GM23338 (cell line): ENCODE measurements at regions not wholly inside any gene's neighbourhood (a gene's known extent, or its start where the extent isn't known, plus 50 kb on each side); places are given as distances from the start of the nearest gene placed in this dataset.

Experiments
- CREB1 ChIP-seq: fragments of 250-450 bp; sonication (Bioruptor Pico); IDR thresholded peaks from 2 replicates; pipeline ENCODE4 v1.5.0; 2020; ENCODE audit warnings: low read depth, mild to moderate bottlenecking, moderate library complexity
- POLR2AphosphoS5 ChIP-seq: IDR thresholded peaks from 2 replicates; pipeline ENCODE4 v1.6.1; 2016; ENCODE audit warnings: antibody characterized with exemption, low read depth
- TF ChIP-seq, protein P1 (sequence below), 2 experiments: fragments of 200-600 bp in 1 of 2; sonication (generic) in 1 of 2; conservative IDR thresholded peaks; 2 replicates each; pipeline versions ENCODE4 v1.5.1 to v1.6.1; 2016 to 2017; ENCODE audit warnings: antibody characterized with exemption in 2 of 2, low read depth in 2 of 2, mild to moderate bottlenecking in 2 of 2, moderate library complexity in 1 of 2

DNA sequence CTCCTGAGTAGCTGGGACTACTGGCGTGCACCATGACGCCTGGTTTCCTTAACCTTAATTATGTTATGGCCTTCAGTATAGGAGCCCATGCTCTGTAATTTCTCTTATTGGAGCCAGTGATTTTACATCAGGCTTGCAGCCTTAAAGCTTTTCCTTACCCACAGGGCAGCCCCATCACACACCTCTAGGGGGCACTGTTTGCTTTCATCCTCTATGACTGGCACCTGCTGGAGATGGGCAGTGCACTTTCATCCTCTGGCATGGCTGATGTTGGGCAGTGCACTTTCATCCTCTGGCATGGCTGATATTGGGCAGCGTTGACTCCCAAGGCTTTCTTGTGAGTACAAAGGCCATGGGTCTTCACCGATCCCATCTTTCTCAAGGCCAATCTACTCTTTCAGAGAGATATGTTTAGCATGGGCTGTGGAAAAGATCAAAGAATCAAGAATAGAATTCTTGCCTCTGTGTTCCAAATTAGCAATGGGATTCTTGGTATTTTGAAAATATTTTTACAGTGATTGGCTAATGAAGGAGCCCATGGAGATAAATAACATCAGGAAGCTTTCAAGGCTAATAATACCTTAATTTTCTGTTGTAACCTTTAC, 80.7 kb upstream of the MEX3C start:
- TF ChIP-seq POLR2AphosphoS5 (no peak), CREB1 (CRISPR knock-in tag) (no peak)
- TF ChIP-seq, protein P1, sequence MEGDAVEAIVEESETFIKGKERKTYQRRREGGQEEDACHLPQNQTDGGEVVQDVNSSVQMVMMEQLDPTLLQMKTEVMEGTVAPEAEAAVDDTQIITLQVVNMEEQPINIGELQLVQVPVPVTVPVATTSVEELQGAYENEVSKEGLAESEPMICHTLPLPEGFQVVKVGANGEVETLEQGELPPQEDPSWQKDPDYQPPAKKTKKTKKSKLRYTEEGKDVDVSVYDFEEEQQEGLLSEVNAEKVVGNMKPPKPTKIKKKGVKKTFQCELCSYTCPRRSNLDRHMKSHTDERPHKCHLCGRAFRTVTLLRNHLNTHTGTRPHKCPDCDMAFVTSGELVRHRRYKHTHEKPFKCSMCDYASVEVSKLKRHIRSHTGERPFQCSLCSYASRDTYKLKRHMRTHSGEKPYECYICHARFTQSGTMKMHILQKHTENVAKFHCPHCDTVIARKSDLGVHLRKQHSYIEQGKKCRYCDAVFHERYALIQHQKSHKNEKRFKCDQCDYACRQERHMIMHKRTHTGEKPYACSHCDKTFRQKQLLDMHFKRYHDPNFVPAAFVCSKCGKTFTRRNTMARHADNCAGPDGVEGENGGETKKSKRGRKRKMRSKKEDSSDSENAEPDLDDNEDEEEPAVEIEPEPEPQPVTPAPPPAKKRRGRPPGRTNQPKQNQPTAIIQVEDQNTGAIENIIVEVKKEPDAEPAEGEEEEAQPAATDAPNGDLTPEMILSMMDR (conservative IDR thresholded peaks at IDR 0.05; ENCODE audit: low read depth in 2 of 2): peak; percentile 95 to 97
